GM18507 (cell line): ENCODE measurements at regions not wholly inside any gene's neighbourhood (a gene's known extent, or its start where the extent isn't known, plus 50 kb on each side); places are given as distances from the start of the nearest gene placed in this dataset.

Source experiments
- DNase-seq: peaks from one replicate; pipeline ENCODE4 v3.0.0; 2011; ENCODE audit warnings: low read depth; ENCODE audit not compliant: insufficient read length; ENCODE audit errors: extremely low spot score
- FAIRE-seq: peaks from 2 replicates; lab custom pipeline; 2011; peaks lifted over from hg19 to GRCh38; lab: Jason Lieb, UNC

- FAIRE-seq (no peak), DNase-seq (no peak)
Observed at GRCh38 chr10:110394898-110395297, 90.2 kb upstream of the SMNDC1 start.

GRCh38 chr10:110395350-110396283 lies 90.9 kb upstream of the SMNDC1 start:
- FAIRE-seq (peak; percentile 95), DNase-seq (peak; percentile 51)

- FAIRE-seq = no peak
- no peak for DNase-seq
Observed at GRCh38 chr10:110396284-110396651, 91.5 kb upstream of the SMNDC1 start.

GRCh38 chr10:110397856-110398255 lies 93.1 kb upstream of the SMNDC1 start:
- DNase-seq = no peak

GRCh38 chr10:110398419-110399105 lies 93.8 kb upstream of the SMNDC1 start:
- DNase-seq = no peak
- no peak for FAIRE-seq

More at GRCh38 chr10:110397856-110398255, 93.1 kb upstream of the SMNDC1 start:
- no peak for FAIRE-seq

GRCh38 chr10:110399106-110399964 lies 94.6 kb upstream of the SMNDC1 start:
- DNase-seq (no peak), FAIRE-seq (no peak)

GRCh38 chr10:110399965-110400933 lies 95.5 kb upstream of the SMNDC1 start:
- FAIRE-seq = no peak
- DNase-seq = no peak

- DNase-seq (no peak), FAIRE-seq (no peak)
Observed at GRCh38 chr10:110401401-110402076, 96.2 kb upstream of the DUSP5 start.

GRCh38 chr10:110402077-110402416 lies 95.7 kb upstream of the DUSP5 start:
- FAIRE-seq (no peak), DNase-seq (no peak)

GRCh38 chr10:110403593-110403992 lies 94.1 kb upstream of the DUSP5 start:
- no peak for FAIRE-seq
- DNase-seq = no peak

- FAIRE-seq (no peak), DNase-seq (no peak)
Observed at GRCh38 chr10:110404413-110404812, 93.3 kb upstream of the DUSP5 start.

GRCh38 chr10:110404825-110405224 lies 92.9 kb upstream of the DUSP5 start:
- no peak for FAIRE-seq
- no peak for DNase-seq

- FAIRE-seq = no peak
- no peak for DNase-seq
Observed at GRCh38 chr10:110405380-110405779, 92.3 kb upstream of the DUSP5 start.

GRCh38 chr10:110407301-110408170 lies 90.2 kb upstream of the DUSP5 start:
- DNase-seq = no peak

GRCh38 chr10:110408203-110408871 lies 89.4 kb upstream of the DUSP5 start:
- no peak for FAIRE-seq
- no peak for DNase-seq

More at GRCh38 chr10:110407301-110408170, 90.2 kb upstream of the DUSP5 start:
- FAIRE-seq = no peak

GRCh38 chr10:110408943-110409342 lies 88.8 kb upstream of the DUSP5 start:
- DNase-seq = no peak
- FAIRE-seq = no peak

- no peak for FAIRE-seq
- DNase-seq = no peak
Observed at GRCh38 chr10:110409488-110409887, 88.2 kb upstream of the DUSP5 start.
